ENCODE measurements at regions not wholly inside any gene's neighbourhood (a gene's known extent, or its start where the extent isn't known, plus 50 kb on each side); places are given as distances from the start of the nearest gene placed in this dataset.
"Not testable (repeated sequence)": the region's sequence is repeated elsewhere in the genome, so short reads cannot be mapped to it uniquely, and the experiment has no call there.

DNA sequence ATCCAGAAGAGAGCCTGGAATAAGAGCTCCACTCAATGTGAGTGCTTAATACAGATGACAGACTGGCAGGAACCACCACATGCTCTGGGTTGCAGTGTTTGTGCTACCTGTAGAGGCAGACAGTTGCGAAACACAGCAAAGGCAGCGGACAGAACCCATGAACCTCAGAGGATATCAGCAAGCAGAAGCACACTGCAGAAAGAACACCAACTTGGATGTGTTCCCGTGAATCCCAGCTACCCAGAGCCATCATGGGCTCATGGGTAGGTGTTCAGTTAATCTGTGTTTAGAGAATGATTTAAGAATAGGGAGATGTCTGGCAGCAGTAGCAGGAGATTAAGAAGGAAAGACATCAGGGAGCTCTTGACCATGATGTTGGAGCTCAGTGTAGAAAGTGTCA, 133.3 kb upstream of the FOXQ1 start:
- no peak overlapping the region for H3K27ac Mint-ChIP-seq
- H3K27me3 Mint-ChIP-seq (ENCODE audit: low read depth in 3 of 3), result peaks cover 0 to 3% (median 2%) of the 10 kb centered on the region in 3 donors
- H3K4me3 Mint-ChIP-seq, result no peak overlapping the region
- no peaks in the 10 kb centered on the region for H3K36me3 Mint-ChIP-seq
- H3K4me1 Mint-ChIP-seq, result no peaks in the 10 kb centered on the region
- peaks cover 0 to 5% (median 0%) of the 10 kb centered on the region in 6 donors for H3K9me3 Mint-ChIP-seq
- no peak for DNase-seq

GRCh38 chr6:1176567-1176966, 135.3 kb upstream of the FOXQ1 start:
- no peak overlapping the region for H3K27ac Mint-ChIP-seq

GRCh38 chr6:1175877-1176276, 136.0 kb upstream of the FOXQ1 start:
- Mint-ChIP-seq H3K27me3 (ENCODE audit: low read depth in 3 of 3) (peaks cover 0 to 5% (median 3%) of the 10 kb centered on the region in 3 donors), H3K36me3 (no peaks in the 10 kb centered on the region), H3K4me1 (no peaks in the 10 kb centered on the region), H3K4me3 (no peak overlapping the region), H3K9me3 (peaks cover 0 to 4% (median 0%) of the 10 kb centered on the region in 6 donors), H3K27ac (no peak overlapping the region)
- DNase-seq, result no peak

More at GRCh38 chr6:1176567-1176966, 135.3 kb upstream of the FOXQ1 start:
- Mint-ChIP-seq H3K9me3 (peaks cover 0 to 5% (median 0%) of the 10 kb centered on the region in 6 donors), H3K27me3 (ENCODE audit: low read depth in 3 of 3) (peaks cover 0 to 3% (median 2%) of the 10 kb centered on the region in 3 donors), H3K4me1 (no peaks in the 10 kb centered on the region), H3K36me3 (no peaks in the 10 kb centered on the region), H3K4me3 (no peak overlapping the region)
- no peak for DNase-seq

DNA sequence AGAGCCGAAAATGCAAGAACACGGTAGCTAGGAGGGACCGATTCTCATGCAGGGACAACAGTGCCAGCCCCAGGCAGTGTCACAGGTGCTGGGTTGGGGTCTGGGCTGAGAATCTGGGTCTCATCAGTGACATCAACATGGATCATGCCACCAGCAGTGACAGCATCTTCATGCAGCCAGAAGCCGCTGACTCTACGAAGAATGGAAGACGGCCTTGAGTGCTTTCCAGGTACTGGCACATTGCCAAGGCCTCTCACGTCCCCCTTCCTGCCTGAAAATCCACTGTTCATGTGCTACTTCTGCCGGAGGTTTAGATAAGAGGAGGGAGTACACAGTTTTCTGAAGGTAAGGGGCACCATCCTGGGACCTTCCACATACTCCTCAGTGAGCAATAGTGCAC, 141.1 kb upstream of the FOXQ1 start:
- Mint-ChIP-seq H3K4me3 (no peak overlapping the region), H3K27ac (no peak overlapping the region), H3K27me3 (ENCODE audit: low read depth in 3 of 3) (peaks cover 1 to 4% (median 2%) of the 10 kb centered on the region in 3 donors), H3K36me3 (no peaks in the 10 kb centered on the region), H3K9me3 (no peaks in the 10 kb centered on the region), H3K4me1 (no peaks in the 10 kb centered on the region)
- DNase-seq, result no peak

GRCh38 chr6:1164600-1164999, 147.3 kb upstream of the FOXQ1 start:
- H3K4me3 Mint-ChIP-seq, result no peak overlapping the region
- peaks cover 0 to 1% of the 10 kb centered on the region in 2 donors for H3K4me1 Mint-ChIP-seq
- H3K27ac Mint-ChIP-seq, result no peak overlapping the region
- H3K27me3 Mint-ChIP-seq (ENCODE audit: low read depth in 3 of 3), result peaks cover 0 to 12% (median 1%) of the 10 kb centered on the region in 3 donors
- DNase-seq, result no peak
- no peaks in the 10 kb centered on the region for H3K36me3 Mint-ChIP-seq
- peaks cover 0 to 2% (median 0%) of the 10 kb centered on the region in 6 donors for H3K9me3 Mint-ChIP-seq

GRCh38 chr6:1163501-1163900, 148.4 kb upstream of the FOXQ1 start:
- no peak for DNase-seq
- Mint-ChIP-seq H3K4me1 (peaks cover 0 to 1% of the 10 kb centered on the region in 2 donors), H3K27ac (no peak overlapping the region), H3K36me3 (no peaks in the 10 kb centered on the region), H3K27me3 (ENCODE audit: low read depth in 3 of 3) (peaks cover 0 to 11% (median 3%) of the 10 kb centered on the region in 3 donors), H3K9me3 (peaks cover 0 to 2% (median 0%) of the 10 kb centered on the region in 6 donors), H3K4me3 (no peak overlapping the region)

- Mint-ChIP-seq H3K27me3 (ENCODE audit: low read depth in 3 of 3) (peaks cover 0 to 14% (median 3%) of the 10 kb centered on the region in 3 donors), H3K4me1 (peaks cover 0 to 1% of the 10 kb centered on the region in 2 donors), H3K4me3 (peak overlapping the region in 1 of 5 donors; percentile 2), H3K9me3 (peaks cover 0 to 2% (median 0%) of the 10 kb centered on the region in 6 donors), H3K27ac (no peak overlapping the region), H3K36me3 (no peaks in the 10 kb centered on the region)
- no peak for DNase-seq
These were observed 149.3 kb upstream of the FOXQ1 start for GRCh38 chr6:1162367-1163275.

DNA sequence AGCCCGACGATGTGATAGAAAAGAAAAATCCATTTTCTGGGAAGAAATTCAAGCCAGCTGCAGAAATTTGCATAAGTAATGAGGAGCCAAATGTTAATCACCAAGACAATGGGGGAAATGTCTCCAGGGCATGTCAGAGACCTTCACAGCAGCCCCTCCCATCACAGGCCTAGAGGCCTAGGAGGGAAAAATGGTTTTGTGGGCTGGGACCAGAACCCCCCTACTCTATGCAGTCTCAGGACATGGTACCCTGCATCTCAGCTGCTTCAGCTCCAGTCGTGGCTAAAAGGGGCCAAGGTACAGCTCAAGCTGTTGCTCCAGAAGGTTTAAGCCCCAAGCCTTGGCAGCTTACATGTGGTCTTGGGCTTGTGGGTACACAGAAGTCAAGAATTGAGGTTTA, 155.5 kb upstream of the FOXQ1 start:
- H3K36me3 Mint-ChIP-seq, H3K4me1 Mint-ChIP-seq, H3K27ac Mint-ChIP-seq, DNase-seq, H3K9me3 Mint-ChIP-seq, H3K4me3 Mint-ChIP-seq: not testable (repeated sequence)
- H3K27me3 Mint-ChIP-seq (ENCODE audit: low read depth in 3 of 3), result peaks cover 4 to 19% (median 7%) of the 10 kb centered on the region in 3 donors

DNA sequence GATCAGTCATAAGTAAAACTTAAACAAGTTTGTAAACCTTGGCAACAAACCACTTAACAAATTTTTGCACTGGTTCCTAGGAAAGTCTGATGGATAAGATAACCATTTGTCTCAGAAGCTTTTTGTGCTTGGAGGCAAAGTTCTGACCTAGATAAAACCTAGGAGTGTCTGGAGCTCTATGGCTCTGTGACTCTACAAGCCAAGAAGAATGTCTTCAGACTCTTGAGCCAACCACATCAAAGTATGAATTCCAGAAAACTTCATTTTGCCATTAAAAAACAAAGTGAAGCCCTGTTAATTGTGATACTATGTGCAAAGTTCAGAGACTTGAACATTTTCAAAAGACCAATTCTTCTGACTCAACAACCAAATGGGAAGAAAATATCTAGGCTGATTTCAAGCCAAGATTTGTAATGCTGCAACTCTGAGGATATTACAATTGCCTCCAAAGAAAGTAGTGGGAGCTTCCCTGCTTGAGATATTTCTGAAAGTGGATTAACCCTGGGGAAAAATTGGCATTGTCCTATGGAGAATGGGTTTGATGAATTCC, 158.1 kb upstream of the FOXQ1 start:
- Mint-ChIP-seq H3K9me3 (peaks cover 0 to 4% (median 0%) of the 10 kb centered on the region in 6 donors), H3K4me1 (no peaks in the 10 kb centered on the region), H3K27me3 (ENCODE audit: low read depth in 3 of 3) (peaks cover 4 to 13% (median 7%) of the 10 kb centered on the region in 3 donors), H3K36me3 (no peaks in the 10 kb centered on the region), H3K4me3 (no peak overlapping the region), H3K27ac (no peak overlapping the region)
- no peak for DNase-seq

GRCh38 chr6:1146500-1146899, 165.4 kb upstream of the FOXQ1 start:
- peaks cover 0 to 2% (median 0%) of the 10 kb centered on the region in 6 donors for H3K9me3 Mint-ChIP-seq
- H3K36me3 Mint-ChIP-seq, result no peaks in the 10 kb centered on the region
- no peak overlapping the region for H3K4me3 Mint-ChIP-seq
- H3K27ac Mint-ChIP-seq, result no peak overlapping the region
- no peaks in the 10 kb centered on the region for H3K4me1 Mint-ChIP-seq
- peaks cover 2 to 14% (median 3%) of the 10 kb centered on the region in 3 donors for H3K27me3 Mint-ChIP-seq (ENCODE audit: low read depth in 3 of 3)
- DNase-seq, result no peak

DNA sequence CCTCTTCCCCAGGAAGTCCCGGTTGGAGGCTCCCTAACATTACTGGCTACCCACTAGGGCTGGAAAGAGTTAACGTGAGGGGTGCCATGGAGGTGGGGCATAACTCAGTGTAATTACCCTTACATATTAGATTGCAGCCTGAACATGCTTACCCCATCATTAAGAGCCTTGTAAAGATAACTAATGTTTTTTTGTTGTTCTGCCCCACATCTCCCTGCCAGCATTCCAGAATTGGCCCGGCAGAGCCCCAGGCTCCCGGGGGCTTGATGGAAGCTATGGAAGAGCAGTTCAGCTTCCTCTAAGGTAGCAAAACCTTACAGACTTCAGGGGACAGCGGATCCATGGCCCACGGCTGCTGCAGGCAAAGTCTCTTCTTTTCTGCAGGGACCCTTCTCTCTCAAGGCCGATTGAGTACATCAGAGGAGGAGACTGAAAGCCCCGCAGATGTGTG, 166.1 kb upstream of the FOXQ1 start:
- no peak overlapping the region for H3K4me3 Mint-ChIP-seq
- no peak overlapping the region for H3K27ac Mint-ChIP-seq
- no peaks in the 10 kb centered on the region for H3K4me1 Mint-ChIP-seq
- H3K27me3 Mint-ChIP-seq (ENCODE audit: low read depth in 3 of 3), result peaks cover 0 to 14% (median 3%) of the 10 kb centered on the region in 3 donors
- DNase-seq, result no peak
- peaks cover 0 to 2% (median 0%) of the 10 kb centered on the region in 6 donors for H3K9me3 Mint-ChIP-seq
- H3K36me3 Mint-ChIP-seq, result no peaks in the 10 kb centered on the region

- no peak for DNase-seq
- Mint-ChIP-seq H3K9me3 (no peaks in the 10 kb centered on the region), H3K4me1 (no peaks in the 10 kb centered on the region), H3K4me3 (no peak overlapping the region), H3K36me3 (no peaks in the 10 kb centered on the region), H3K27ac (no peak overlapping the region), H3K27me3 (ENCODE audit: low read depth in 3 of 3) (peaks cover 1 to 14% (median 3%) of the 10 kb centered on the region in 3 donors)
These were observed 166.8 kb upstream of the FOXQ1 start for GRCh38 chr6:1144842-1145767.

DNA sequence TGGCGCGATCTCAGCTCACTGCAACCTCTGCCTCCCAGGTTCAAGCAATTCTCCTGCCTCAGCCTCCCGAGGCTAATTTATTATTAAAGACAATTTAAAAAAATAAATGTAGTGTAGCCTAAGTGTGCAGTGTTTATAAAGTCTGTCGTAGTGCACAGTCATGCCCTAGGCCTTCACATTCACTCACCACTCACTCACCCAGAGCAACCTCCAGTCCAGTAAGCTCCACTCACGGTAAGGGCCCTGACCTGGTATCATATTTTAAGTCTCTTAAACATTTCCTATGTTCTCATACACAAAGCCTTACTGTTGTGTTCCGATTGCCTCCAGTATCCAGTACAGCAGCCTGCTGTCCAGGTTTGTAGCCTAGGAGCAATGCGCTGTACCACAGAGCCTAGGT, 168.2 kb upstream of the FOXQ1 start:
- no peak for DNase-seq
- Mint-ChIP-seq H3K27ac (no peak overlapping the region), H3K36me3 (no peaks in the 10 kb centered on the region), H3K9me3 (peaks cover 0 to 5% (median 0%) of the 10 kb centered on the region in 6 donors), H3K27me3 (ENCODE audit: low read depth in 3 of 3) (peaks cover 2 to 18% (median 5%) of the 10 kb centered on the region in 3 donors), H3K4me1 (no peaks in the 10 kb centered on the region), H3K4me3 (no peak overlapping the region)

Data from immature natural killer cell (primary cell).